Stimulated activated CD8-positive, alpha-beta memory T cell treated with anti-CD3 and anti-CD28 coated beads, Interleukin-7, amount 100 ng/mL, for 1 hour (primary cell): ENCODE measurements at regions not wholly inside any gene's neighbourhood (a gene's known extent, or its start where the extent isn't known, plus 50 kb on each side); places are given as distances from the start of the nearest gene placed in this dataset.

Source experiments
- DNase-seq, 2 donors: peaks; one replicate each; pipeline ENCODE4 v3.0.0-alpha.2; 2020; ENCODE audit warnings: low read depth in 2 of 2

- no peak for DNase-seq
Observed at GRCh38 chr7:35501681-35502080, 193.3 kb downstream of the HERPUD2 start.

- DNase-seq, result no peak
Observed at GRCh38 chr7:35499226-35499625, 195.7 kb downstream of the HERPUD2 start.

GRCh38 chr7:35498416-35498815, 196.5 kb downstream of the HERPUD2 start:
- DNase-seq, result no peak

GRCh38 chr7:35495844-35496243, 199.1 kb downstream of the HERPUD2 start:
- DNase-seq, result no peak

GRCh38 chr7:35495377-35495776, 199.6 kb downstream of the HERPUD2 start:
- DNase-seq, result no peak

- DNase-seq, result no peak
Observed at GRCh38 chr7:35494407-35494806, 200.5 kb downstream of the HERPUD2 start.

- DNase-seq, result no peak
Observed at GRCh38 chr7:35492451-35493175, 202.3 kb downstream of the HERPUD2 start.

GRCh38 chr7:35491233-35491632, 203.7 kb downstream of the HERPUD2 start:
- no peak for DNase-seq

- DNase-seq, result no peak
Observed at GRCh38 chr7:35487841-35488240, 207.1 kb downstream of the HERPUD2 start.

GRCh38 chr7:35487402-35487801, 207.5 kb downstream of the HERPUD2 start:
- no peak for DNase-seq

GRCh38 chr7:35485436-35485835, 209.5 kb downstream of the HERPUD2 start:
- no peak for DNase-seq

GRCh38 chr7:35483568-35483967, 211.4 kb downstream of the HERPUD2 start:
- DNase-seq, result no peak

- DNase-seq, result no peak
Observed at GRCh38 chr7:35482231-35482630, 212.7 kb downstream of the HERPUD2 start.

- no peak for DNase-seq
Observed at GRCh38 chr7:35480806-35481205, 214.1 kb downstream of the HERPUD2 start.

- no peak for DNase-seq
Observed at GRCh38 chr7:35477609-35478008, 217.3 kb downstream of the HERPUD2 start.

GRCh38 chr7:35474100-35474499, 220.2 kb upstream of the TBX20 start:
- no peak for DNase-seq

- no peak for DNase-seq
Observed at GRCh38 chr7:35468606-35469005, 214.7 kb upstream of the TBX20 start.

GRCh38 chr7:35467456-35467978, 213.6 kb upstream of the TBX20 start:
- no peak for DNase-seq

GRCh38 chr7:35465791-35466336, 212.0 kb upstream of the TBX20 start:
- DNase-seq, result no peak

- no peak for DNase-seq
Observed at GRCh38 chr7:35463751-35464150, 209.9 kb upstream of the TBX20 start.

- DNase-seq, result no peak
Observed at GRCh38 chr7:35463176-35463700, 209.3 kb upstream of the TBX20 start.

- DNase-seq, result no peak
Observed at GRCh38 chr7:35454575-35455385, 200.9 kb upstream of the TBX20 start.
